ENCODE measurements at regions not wholly inside any gene's neighbourhood (a gene's known extent, or its start where the extent isn't known, plus 50 kb on each side); places are given as distances from the start of the nearest gene placed in this dataset.

- no peak for TF ChIP-seq REST (IDR thresholded peaks at IDR 0.05; ENCODE audit: low read depth)
- no peak for TF ChIP-seq CTCF (IDR thresholded peaks at IDR 0.05 in 2 of 3, conservative IDR thresholded peaks at IDR 0.05 in 1 of 3; ENCODE audit: borderline replicate concordance in 1 of 3, insufficient read depth in 1 of 3, low read depth in 2 of 3, low read length in 2 of 3)
- TF ChIP-seq POLR2AphosphoS5 (IDR thresholded peaks at IDR 0.05; ENCODE audit: low read depth, low read length) = no peak
- no peak for TF ChIP-seq ATF3 (IDR thresholded peaks at IDR 0.05)
- TF ChIP-seq ZBTB33 (IDR thresholded peaks at IDR 0.05; ENCODE audit: extremely low read depth, insufficient replicate concordance, low read length) = no peak
- TF ChIP-seq POLR2A (IDR thresholded peaks at IDR 0.05; ENCODE audit: borderline replicate concordance, extremely low read depth, insufficient read depth, insufficient read length) = no peak
- no peak for TF ChIP-seq EZH2 (IDR thresholded peaks at IDR 0.05)
- TF ChIP-seq ZNF274 (IDR thresholded peaks at IDR 0.05; ENCODE audit: low read depth, low read length) = no peak
- TF ChIP-seq EGR1 (IDR thresholded peaks at IDR 0.05; ENCODE audit: low read depth) = no peak
- no peak for TF ChIP-seq MAX (IDR thresholded peaks at IDR 0.05)
- TF ChIP-seq SP1 (IDR thresholded peaks at IDR 0.05; ENCODE audit: low read depth) = no peak
- TF ChIP-seq TCF7L2 (IDR thresholded peaks at IDR 0.05; ENCODE audit: borderline replicate concordance, extremely low read depth, insufficient read depth, insufficient read length) = no peak
These were observed 113.0 kb upstream of the CACUL1 start for GRCh38 chr10:118867768-118868167.

Data from HCT116 (cell line).